Mucosa of descending colon (tissue), 3 donors: ENCODE measurements at regions not wholly inside any gene's neighbourhood (a gene's known extent, or its start where the extent isn't known, plus 50 kb on each side); places are given as distances from the start of the nearest gene placed in this dataset.

Source experiments
- ATAC-seq: fragments of 200-7000 bp; cut with Tn5 transposase; one replicate; pipeline ENCODE4 v1.9.1; 2020; ENCODE audit warnings: mild to moderate bottlenecking, moderate library complexity
- DNase-seq, 3 donors: peaks; one replicate each; pipeline ENCODE4 v3.0.0-alpha.2; 2020
- H3K36me3 ChIP-seq: fragments of 200-600 bp; one replicate; pipeline ENCODE4 v1.8.0; 2021; ENCODE audit warnings: low read depth, mild to moderate bottlenecking
- H3K4me1 ChIP-seq: fragments of 200-600 bp; one replicate; pipeline ENCODE4 v1.8.0; 2021; ENCODE audit warnings: low read depth, mild to moderate bottlenecking
- H3K4me3 ChIP-seq: fragments of 200-600 bp; one replicate; pipeline ENCODE4 v1.8.0; 2021; ENCODE audit warnings: mild to moderate bottlenecking
- H3K9me3 ChIP-seq: fragments of 200-600 bp; one replicate; pipeline ENCODE4 v1.8.0; 2021; ENCODE audit warnings: mild to moderate bottlenecking
- intact Hi-C, 2 donors: fragments of 100-400 bp; cut with DNase I in 1 of 2; cut with micrococcal nuclease in 1 of 2; formaldehyde crosslinking; loops; one replicate each; pipeline versions ENCODE4 v1.11.0 to v1.11.1; 2022; cut with DNase I, micrococcal nuclease
- TF ChIP-seq, protein P1 (sequence below): fragments of 200-600 bp; IDR thresholded peaks from one replicate; pipeline ENCODE4 v1.8.0; 2022; ENCODE audit warnings: antibody characterized with exemption, mild to moderate bottlenecking
- donor health status: DM: no; HTN: no; CAD: no; lungs with moderate emphysema.
- donor health status: DM: no; HTN: no; CAD: no.
- donor health status: DM: no; HTN: yes; CAD: no.

DNA sequence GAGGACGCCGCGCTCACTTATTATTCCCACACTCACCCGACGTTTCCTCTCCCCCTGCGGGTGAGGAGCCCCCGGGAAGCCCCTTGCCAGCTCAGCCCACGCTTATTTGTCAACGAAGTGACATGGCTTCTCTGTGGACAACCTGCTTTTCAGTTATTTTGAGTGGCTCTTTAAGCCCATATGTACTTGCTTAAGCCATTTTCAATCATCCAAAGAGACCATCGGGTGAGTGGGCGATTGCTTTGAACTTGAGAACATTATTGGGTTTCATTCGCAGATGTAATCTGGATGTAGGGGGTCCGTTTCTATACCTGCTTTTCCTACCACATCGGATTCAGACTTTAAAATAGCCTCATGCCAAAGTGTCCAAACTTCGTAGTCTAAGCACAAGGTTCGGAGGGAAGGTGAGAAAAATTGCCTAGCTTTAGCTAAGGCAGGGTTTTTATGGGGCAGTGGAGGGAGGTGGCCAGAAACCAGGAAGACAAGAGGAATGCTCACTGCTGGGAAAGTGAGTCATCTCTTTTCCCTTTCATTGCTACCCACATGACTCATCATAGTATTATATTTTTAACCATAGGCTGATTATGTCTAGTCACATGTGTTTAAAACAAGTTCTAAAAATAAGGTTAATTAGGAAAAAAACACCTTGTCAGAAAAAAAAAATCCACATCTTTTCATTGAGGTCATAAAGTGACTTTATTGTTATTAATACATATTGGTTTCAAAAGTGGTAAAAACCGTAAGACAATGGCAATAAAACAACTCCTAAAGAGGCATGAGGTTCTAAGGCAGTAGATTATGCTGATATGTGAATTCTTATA, 773.1 kb upstream of the NR2F2 start:
- no peaks in the 10 kb centered on the region for H3K36me3 ChIP-seq
- ATAC-seq (peak; percentile 32), DNase-seq (no peak)
- TF ChIP-seq, protein P1, sequence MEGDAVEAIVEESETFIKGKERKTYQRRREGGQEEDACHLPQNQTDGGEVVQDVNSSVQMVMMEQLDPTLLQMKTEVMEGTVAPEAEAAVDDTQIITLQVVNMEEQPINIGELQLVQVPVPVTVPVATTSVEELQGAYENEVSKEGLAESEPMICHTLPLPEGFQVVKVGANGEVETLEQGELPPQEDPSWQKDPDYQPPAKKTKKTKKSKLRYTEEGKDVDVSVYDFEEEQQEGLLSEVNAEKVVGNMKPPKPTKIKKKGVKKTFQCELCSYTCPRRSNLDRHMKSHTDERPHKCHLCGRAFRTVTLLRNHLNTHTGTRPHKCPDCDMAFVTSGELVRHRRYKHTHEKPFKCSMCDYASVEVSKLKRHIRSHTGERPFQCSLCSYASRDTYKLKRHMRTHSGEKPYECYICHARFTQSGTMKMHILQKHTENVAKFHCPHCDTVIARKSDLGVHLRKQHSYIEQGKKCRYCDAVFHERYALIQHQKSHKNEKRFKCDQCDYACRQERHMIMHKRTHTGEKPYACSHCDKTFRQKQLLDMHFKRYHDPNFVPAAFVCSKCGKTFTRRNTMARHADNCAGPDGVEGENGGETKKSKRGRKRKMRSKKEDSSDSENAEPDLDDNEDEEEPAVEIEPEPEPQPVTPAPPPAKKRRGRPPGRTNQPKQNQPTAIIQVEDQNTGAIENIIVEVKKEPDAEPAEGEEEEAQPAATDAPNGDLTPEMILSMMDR, result no peak
- no peaks in the 10 kb centered on the region for H3K4me1 ChIP-seq
- intact Hi-C loops, result no loop called here
- no peak overlapping the region for H3K4me3 ChIP-seq
- H3K9me3 ChIP-seq, result no peaks in the 10 kb centered on the region

DNA sequence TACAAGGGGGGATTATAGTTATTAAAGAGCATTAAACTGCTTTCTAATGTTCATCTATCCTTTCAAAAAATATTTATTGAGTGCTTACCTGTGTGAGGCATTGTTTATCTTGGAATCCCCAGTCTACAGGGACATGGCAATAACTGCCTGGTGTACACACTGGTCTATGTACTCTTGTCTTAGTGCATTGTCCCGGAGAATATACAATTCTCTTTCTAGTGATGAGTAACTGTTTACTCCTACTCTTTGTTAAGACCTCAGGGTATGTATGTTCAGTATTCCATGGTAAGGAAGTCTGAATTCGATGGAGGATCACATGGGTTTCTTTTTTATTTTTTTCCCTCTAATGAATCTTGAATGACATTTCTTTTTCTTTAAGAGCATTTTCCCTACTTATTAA, 772.4 kb upstream of the NR2F2 start:
- no peak for ATAC-seq
- Histone ChIP-seq H3K36me3 (no peaks in the 10 kb centered on the region), H3K4me3 (no peak overlapping the region), H3K4me1 (no peaks in the 10 kb centered on the region), H3K9me3 (no peaks in the 10 kb centered on the region)
- DNase-seq, result no peak
- intact Hi-C loops, result no loop called here
- TF ChIP-seq, protein P1, result no peak

DNA sequence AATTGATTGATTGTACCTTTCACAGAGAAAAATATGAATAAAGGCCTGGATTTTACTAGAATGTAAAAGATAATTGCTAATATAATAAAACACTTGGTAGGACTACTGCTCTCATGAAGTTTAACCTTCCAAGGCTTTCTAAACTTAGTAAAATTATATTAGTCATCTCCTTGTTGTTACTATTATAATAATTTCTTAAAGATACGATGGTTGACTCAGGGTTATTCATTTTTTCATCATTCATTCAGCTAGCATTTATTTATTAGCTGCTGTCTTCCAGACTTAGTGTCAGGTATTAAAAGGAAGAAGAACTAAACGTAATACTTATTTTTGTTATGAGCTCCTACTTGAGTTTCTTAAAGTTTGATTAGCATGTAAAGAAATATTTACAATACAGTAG, 771.6 kb upstream of the NR2F2 start:
- ATAC-seq (no peak), DNase-seq (no peak)
- H3K36me3 ChIP-seq, result no peaks in the 10 kb centered on the region
- intact Hi-C loops, result no loop called here
- H3K4me1 ChIP-seq, result no peaks in the 10 kb centered on the region
- H3K4me3 ChIP-seq, result no peak overlapping the region
- no peaks in the 10 kb centered on the region for H3K9me3 ChIP-seq
- TF ChIP-seq, protein P1, result no peak

DNA sequence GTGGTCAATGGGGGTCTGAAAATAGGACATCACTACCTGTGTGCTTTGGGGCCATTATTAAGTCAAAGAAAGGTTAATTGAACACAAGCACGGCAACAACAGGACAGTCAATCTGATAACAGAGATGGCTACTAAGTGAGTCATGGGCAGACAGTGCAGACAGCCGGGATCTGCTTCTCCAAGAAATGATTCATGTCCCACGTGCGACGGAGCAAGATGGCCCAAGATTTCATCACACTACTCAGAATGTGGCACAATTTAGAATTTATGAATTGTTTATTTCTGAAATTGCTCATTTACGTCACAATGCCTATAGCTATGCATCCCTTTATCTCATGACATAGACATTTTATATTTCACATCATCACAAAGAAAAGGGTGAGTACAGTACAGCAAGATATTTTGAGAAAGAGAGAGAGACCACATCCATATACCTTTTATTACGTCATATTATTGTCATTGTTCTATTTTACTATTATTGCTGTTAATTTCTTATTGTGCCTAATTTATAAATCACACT, 770.6 kb upstream of the NR2F2 start:
- no peaks in the 10 kb centered on the region for H3K9me3 ChIP-seq
- no peak for ATAC-seq
- intact Hi-C loops, result no loop called here
- no peaks in the 10 kb centered on the region for H3K4me1 ChIP-seq
- H3K36me3 ChIP-seq, result no peaks in the 10 kb centered on the region
- H3K4me3 ChIP-seq, result no peak overlapping the region
- no peak for DNase-seq
- TF ChIP-seq, protein P1, result no peak

DNA sequence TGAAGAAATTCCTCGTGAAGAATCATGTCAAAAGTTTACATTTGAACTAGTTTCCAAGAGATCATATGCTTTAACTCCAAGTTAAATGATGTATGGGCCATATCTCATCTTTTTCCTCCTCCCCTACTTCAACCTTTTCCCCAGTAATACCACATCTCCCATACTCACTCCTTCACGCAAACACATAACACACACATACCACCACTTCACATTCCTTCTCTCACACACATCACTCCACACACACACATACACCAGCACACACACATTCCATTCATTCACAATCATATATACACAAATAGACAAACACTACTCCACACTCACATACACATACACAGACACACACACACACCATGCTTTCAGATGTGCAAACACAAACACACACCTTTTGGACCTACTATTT, 769.0 kb upstream of the NR2F2 start:
- intact Hi-C loops, result no loop called here
- DNase-seq (no peak), ATAC-seq (no peak)
- Histone ChIP-seq H3K9me3 (no peaks in the 10 kb centered on the region), H3K4me3 (no peak overlapping the region), H3K4me1 (no peaks in the 10 kb centered on the region), H3K36me3 (no peaks in the 10 kb centered on the region)
- TF ChIP-seq, protein P1, result no peak
